Renal pelvis (tissue), 1 donor: ENCODE measurements at regions not wholly inside any gene's neighbourhood (a gene's known extent, or its start where the extent isn't known, plus 50 kb on each side); places are given as distances from the start of the nearest gene placed in this dataset.
"Not testable (repeated sequence)": the region's sequence is repeated elsewhere in the genome, so short reads cannot be mapped to it uniquely, and the experiment has no call there.

Source experiments
- DNase-seq: peaks from one replicate; pipeline ENCODE4 v3.0.0-alpha.2; 2013

DNA sequence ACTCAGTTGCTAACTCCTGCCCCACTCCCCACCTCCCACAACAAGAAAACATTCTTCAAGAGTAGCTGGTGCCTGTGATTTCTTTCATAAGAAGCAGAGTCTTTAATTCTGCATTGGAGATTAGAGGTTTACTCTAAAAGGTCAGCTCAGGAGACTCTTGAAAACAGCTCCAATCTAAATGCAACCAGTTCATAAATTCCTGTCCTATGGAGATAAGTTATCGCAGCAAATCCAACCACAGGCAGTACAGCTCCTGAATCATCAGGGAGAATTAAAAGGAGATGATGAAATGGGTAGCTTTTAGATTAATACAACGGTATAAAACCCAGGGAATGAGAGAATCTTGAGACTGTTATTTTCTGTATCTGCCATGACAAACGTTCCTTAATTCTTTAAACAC lies 130.7 kb downstream of the SOCS6 start:
- no peak for DNase-seq

DNA sequence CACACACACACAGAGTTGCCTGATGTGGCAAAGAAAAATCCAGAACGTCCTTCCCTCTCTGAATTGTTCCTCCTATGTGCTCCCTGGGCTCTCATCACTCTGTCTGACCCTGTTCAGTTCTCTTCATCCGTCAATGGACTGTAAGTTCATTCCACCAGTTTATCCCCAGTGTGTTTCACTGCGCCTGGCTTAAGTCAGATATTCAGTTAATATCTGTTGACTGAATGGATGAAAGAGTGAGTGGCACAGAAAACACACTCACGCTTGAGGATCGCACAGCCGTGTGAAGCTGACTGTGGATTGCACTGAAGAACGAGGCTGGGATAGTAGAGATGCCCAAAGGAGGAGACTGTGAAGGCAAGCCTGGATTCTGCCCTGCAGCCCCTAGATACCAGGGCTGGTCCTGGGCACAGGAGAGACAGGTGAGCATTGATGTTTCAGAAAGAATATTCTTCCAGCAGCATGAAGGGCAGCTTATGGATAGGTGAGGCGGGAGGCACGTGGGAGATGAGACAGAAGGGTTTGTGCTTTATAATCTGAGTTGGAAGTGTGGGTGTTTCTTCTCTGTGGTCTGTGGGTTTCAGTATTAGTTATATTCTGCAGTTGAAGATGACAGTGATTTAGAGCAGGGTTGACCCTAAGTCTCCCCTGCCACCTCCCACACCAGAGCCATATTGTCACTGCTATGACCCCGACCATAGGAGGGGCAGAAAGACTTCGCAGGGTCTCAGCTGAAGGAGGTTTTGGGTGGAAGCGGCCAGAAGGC lies 129.9 kb downstream of the SOCS6 start:
- no peak for DNase-seq

DNA sequence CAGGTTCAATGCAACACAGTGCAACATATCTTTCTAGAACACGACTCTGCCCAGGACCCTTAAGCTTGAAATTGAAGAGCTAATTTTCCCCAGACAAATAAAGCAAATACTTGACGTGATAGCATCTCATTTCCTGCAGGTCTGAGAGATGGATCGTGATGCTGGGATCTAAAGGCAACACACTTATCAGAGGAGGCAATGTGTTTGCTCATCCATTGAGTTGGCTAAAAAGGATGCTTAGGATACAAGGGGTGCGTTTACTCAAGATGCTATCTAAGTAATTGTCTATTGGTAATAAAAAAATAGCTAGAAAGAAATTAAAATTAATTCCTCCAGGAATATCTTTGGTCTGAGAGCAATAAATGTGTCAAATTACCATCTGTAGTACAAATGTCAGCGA lies 129.0 kb downstream of the SOCS6 start:
- no peak for DNase-seq

DNA sequence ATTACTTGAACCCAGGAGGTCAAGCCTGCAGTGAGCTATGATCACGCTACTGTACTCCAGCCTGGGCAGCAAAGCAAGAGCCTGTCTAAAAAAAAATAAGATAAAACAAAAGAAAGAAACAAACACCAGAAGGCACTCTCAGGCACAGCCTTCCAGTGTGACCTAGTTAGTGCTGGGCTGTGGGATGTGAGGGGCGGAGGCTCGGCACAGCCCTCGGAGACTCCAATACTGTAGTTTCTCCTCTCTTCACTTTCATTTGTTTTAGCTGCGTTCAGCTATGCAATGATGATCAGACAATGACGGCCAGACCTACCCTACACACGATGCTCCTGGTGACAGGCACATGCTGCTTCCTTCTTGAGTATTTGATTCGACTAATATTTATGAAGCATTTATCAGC lies 127.7 kb downstream of the SOCS6 start:
- DNase-seq = no peak

DNA sequence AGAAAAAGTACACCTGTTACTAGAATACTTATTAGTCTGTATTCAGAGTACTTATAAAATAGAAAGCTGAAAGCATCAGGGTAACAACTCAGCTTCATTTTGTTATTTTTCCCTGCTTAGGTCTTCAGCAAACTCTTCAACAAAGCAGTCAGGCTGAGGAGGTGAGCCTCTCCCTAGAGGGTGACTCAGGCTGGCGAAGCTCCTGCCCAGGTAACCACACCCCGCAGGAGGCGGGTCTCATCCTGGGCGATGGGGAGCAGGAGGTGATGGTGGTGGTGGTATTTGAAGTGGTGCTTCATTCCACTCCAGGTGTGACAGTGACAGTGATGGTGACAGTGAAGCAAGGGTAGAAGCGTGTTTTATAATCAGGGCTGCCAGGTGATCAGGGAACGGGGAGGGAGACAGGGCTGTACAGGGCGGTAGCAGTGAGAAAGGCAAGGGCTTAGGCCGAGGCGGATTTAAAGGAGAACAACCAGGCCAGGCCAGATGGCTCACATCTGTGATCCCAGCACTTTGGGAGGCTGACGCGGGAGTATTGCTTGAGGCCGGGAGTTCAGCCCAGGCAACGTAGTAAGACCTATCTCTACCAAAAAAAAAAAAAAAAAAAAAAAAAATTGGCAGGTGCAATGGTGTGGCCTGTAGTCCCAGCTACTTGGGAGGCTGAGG lies 127.1 kb downstream of the SOCS6 start:
- DNase-seq = no peak

DNA sequence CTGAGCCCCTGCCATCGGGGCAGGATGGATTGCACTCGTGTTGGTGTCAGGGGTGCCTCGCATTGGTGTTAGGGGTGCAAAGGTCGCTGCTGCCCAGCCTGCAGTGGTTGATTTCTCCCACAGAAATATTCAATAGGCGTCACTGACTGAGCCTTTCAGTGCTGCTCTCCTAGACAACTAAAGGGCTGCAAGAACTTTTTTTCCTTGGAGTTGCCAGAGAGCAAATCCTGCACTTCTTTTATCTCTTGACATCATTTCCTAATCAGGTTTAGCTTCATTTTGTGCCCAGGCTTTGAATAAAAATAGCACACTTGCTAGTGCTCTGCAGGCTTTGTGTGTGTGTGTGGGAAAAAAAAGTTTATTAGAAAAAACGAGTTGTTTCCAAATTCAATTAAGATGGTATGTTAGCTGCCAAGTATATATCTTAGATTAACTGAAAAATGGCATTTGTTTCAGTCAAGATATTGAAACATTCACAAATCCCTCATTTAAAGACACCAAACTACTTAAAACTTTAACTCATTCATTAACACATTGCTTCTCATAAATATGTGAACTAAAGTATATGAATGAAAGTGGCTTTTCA lies 125.6 kb downstream of the SOCS6 start:
- DNase-seq = no peak

DNA sequence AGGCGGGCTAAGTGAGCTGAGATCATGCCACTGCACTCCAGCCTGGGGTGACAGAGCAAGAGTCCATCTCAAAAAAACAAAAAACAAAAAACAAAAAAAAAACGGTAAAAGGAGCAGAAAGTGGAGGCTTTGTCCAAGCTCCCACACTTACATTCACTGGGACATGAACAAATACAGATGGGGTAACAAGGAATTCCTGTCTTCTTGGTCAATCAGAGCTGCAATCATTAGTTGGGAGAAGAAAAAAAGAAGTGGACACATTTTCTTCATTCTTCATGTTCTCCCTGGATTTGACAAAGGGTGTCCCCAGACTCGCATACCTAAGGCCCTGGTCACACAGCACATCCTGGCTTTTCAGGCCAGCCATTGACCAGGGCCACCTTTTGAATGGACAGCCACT lies 124.6 kb downstream of the SOCS6 start:
- DNase-seq = no peak

DNA sequence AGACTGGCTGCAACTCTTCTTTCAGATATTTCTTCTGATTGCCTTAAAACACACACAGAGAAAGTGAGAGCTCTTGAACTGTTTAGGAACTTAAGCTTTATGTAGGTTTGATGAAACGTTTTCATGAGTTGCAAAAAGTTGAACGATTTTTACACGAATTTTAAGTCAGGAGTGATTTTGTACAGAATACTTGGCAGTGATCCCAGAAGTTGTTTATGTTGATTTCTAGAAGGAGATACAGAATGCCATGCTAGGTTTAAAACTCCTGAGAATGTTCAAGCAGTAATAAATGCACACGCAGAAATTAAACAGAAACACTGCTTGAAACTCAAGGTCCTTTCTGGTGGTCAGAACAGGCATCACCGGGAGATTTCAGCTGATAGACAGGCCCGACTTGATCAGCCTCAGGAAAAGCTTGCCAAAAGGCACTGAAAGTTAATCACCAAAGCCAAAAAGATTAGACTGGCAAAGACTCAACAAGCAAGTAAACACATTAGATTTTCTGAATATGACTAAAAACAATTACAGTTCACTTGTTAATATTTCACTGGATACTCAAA lies 123.1 kb downstream of the SOCS6 start:
- no peak for DNase-seq

DNA sequence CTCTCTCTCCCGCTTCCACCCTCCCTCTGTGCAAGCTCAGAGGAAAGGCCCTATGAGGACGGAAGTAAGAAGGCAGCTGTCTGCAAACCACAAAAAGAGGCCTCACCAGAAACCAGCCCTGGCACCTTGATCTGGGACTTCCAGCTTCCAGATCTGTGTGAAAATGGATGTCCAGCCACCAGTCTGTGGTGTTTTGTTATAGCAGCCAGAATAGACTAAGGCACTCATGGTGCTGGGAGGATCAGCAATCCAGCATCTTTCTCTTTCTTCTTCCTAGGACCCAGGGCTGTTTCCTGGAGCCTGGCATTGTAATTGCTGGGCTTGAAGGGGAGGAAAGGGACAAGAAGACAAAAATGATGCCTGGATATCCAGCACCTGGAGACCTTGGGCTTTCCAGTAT lies 122.5 kb downstream of the SOCS6 start:
- no peak for DNase-seq

DNA sequence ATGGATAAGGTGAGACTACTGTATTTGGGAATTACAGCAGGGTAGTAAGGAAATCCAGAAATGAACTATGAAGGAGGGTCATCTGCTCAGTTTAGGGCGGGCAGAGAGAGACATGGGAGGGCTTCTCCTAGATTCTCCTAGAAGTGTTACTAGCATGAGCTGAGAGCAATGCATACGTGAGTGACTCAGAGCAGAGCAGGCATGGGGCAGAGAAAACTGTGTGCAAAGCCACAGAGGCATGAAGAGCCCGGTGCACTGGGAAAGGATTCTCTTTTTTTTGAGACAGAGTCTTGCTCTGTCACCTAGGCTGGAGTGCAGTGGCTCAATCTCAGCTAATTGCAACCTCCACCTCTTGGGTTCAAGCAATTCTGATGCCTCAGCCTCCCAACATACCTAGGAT lies 116.2 kb downstream of the SOCS6 start:
- no peak for DNase-seq

DNA sequence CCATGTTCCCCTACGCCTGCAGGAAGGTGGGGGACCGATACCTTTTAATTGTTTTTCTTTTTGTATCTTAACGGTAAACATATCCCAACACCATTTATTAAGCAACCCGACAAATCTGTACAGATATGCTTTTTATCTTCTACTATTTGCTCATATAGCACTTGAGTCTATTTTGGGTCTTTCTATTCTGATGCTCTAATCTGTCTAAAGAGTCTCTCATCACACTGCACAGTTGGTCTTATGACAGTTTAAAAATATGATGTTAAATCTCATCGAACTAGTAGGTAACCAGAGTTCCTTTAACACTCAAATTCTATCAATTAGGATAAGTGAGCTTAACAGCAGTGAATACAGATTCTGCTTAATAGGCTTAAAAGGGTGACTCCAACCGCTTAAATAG lies 111.6 kb downstream of the SOCS6 start:
- DNase-seq = no peak

DNA sequence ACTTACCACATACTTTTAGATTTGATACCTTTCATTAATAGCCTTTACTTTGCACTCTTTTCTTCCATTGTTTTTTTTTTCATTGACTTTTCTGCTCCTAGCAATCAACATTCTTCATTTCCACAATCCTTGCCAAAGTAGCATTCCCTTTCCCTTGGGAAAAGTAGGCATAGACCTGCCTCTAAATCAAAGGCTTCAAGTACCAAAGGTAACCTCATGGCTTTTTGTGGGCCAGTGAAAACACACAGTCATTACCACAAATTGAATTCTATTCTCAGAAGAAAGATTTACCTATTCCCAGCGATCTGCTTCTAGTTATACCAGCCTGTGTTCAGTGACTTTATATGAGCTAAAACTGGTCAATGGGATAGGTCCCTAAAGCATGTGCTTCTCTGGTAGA lies 109.2 kb downstream of the SOCS6 start:
- DNase-seq = no peak

DNA sequence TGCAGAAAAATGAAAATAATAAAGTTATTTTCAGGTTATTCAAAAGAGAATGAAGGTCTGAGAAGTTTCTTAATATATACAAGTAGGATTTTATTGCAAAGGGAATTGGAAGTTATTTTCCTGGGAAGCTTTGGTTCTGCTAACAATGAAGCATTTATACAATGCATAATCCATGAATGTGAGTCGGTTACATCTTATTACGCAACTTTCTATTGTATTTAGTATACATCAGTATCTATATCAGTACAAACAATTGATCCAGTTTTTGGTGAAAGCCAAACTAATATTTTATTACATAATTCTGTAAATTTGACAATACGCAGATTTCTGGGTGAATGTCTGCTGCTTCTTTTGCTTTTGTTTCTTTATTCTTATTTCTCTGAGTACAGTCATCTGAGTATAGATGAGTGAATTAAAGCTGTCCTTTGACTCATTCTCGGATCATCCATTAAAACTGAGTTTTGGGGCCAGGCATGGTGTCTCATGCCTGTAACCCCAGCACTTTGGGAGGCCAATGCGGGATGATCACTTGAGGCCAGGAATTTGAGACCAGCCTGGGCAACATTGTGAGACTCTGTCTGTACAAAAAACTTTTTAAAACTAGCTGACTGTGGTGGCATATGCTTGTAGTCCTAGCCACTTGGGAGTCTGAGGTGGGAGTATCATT lies 108.5 kb downstream of the SOCS6 start:
- no peak for DNase-seq

DNA sequence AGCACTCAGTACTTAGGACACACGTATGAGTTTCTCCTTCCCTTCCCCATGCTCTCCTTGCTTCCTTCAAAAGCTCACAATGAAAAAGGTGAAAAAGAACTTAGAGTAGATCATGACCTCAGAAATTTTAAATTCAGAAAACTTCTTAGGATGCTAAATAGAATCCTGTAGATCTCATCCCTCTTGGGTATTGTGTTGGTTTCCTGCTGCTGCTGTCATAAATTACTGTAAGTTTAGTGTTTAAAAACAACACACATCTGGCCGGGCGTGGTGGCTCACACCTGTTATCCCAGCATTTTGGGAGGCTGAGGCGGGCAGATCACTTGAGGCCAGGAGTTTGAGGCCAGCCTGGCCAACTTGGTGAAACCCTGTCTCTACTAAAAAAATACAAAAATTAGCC lies 106.9 kb downstream of the SOCS6 start:
- not testable (repeated sequence) for DNase-seq

DNA sequence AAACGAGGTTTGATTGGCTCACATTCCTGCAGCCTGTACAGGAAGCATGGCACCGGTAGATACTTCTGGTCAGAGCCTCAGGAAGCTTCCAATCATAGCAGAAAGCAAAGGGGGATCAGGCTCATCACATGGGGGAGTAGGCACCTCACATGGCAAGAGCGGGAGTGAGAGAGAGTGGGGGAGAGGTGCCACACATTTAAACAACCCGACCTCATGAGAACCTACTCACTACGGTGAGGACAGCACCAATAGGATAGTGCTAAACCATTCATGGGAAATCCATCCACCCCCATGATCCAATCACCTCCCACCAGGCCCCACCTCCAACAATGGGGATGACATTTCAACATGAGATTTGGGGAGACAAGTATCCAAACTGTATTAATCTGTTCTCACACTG lies 105.8 kb downstream of the SOCS6 start:
- no peak for DNase-seq

DNA sequence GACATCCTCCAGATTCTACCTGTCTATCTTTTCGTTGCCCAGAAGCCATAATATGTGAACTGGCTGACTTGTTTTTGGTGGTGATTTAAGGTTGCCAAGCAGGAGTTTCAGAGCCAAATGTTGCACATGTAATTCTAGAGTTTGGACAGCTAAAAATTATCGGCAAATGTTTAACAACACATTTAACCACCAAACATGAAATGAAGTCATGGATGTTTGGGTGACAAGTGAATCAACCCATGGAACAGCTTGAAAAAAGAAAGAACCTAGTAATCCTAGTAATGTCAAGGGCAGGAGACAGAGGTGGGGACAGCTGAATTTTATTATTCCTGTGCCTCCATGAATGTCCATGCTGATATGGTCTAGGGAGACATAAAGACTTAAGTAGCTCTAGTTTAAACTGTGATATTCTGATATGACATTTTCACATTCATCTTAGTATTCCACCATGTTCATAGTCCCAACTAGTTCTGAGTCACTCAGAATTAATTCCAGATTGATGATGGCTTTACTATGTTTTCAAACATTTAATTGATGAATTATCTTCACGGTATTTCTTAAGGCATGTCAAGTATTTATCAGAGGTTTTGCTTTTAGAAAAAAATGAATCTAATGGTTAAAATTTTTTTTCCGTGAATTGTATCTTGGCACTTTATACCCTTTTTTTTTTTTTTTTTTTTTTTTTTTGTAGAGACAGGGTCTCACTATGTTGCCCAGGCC lies 101.7 kb downstream of the SOCS6 start:
- DNase-seq = no peak

DNA sequence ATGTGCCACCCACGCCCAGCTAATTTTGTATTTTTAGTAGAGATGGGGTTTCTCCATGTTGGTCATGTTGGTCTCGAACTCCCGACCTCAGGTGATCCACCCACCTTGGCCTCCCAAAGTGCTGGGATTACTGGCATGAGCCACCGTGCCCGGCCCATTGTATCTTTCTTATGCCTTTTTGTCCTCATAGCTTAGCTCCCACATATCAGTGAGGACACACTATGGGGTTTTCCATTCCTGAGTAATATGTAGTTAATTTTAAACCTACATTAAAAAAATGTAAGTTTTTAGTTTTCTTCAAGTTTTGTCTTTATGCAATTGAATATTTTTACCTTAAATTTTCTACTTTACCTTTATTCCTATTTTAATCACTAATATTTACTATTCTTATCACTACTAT lies 100.2 kb downstream of the SOCS6 start:
- not testable (repeated sequence) for DNase-seq

DNA sequence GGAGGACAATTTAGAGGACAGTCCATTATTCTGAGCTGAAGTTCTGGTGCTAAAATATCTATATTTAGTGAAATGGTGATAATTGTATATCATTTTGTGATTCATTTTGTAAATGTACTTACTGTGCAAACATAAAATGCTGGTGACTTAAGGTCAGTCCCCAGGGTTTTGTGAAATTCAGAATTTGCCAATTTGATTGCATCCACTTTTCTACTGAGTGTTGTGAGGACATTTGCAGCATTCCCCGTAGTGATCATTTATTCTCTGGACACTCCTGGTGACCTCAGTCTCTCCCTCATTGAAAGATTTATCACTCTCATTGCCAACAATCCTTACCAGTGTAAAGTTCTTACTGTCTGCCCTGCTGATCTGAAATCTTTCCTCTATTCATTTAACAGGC lies 98.2 kb downstream of the SOCS6 start:
- no peak for DNase-seq

DNA sequence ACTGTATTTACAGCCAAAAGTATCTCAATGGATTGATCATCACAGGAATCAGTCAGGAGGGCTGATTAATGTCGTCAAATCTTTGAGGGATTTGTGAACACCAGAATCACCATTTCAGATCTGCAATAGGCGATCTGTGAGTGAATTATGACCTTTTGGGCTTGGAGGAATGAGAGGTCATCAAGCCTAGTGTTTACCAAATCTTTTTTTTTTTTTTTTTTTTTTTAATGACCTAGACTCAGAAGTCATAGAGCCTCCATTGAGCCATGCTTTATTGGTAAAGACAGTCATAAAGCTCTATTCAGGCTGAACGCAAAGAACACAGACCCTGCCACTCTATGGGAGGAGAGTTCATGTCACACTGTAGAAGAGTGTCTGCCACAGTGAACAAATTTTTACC lies 97.7 kb downstream of the SOCS6 start:
- no peak for DNase-seq

DNA sequence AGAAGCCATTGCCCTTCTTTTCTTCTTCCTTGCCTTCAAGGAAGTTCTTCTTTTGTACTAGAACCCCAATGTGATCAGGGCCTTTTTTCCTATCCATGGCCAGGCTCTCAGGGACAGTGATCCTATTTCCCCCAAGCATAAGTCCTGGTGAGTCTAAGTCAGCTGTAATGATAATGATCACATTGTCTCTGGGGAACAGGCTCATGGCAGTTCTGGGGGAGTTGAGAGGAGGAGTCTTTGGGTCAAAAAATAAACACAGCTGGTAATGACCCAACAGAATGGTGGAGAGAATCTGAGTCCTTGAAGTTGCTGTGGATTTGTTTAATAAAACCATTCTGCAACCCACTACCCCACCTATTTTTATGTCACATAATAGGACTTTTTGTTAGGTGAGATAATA lies 96.6 kb downstream of the SOCS6 start:
- DNase-seq = no peak

DNA sequence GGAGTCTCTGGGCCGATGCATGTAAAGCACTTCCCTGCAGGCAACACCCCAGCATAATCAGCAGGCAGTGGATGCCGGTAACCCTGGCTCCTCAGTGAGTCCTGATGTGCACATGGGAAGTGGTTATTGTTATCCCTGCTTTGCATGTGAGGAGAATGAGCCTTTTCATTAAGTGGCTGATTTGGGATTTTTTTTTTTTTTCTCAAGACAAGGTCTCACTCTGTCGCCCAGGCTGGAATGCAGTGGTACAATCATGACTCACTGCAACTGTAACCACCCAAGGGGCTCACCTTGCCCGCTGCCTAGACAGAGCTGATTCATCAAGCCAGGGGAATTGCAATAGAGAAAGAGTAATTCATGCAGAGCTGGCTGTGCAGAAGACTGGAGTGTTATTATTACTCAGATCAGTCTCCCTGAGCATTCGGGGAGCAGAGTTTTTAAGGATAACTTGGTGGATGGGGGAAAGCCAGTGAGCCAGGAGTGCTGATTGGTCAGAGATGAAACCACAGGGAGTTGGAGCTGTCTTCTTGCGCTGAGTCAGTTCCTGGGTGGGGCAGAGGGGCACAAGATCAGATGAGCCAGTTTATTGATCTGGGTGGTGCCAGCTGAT lies 95.4 kb downstream of the SOCS6 start:
- DNase-seq = no peak
